HCT116 (cell line): ENCODE measurements at regions not wholly inside any gene's neighbourhood (a gene's known extent, or its start where the extent isn't known, plus 50 kb on each side); places are given as distances from the start of the nearest gene placed in this dataset.

Source experiments
- CEBPB ChIP-seq: IDR thresholded peaks from 2 replicates; pipeline ENCODE4 v1.6.1; 2012; ENCODE audit warnings: low read depth
- ELF1 ChIP-seq: IDR thresholded peaks from 2 replicates; pipeline ENCODE4 v1.6.1; 2012; ENCODE audit warnings: low read depth, borderline replicate concordance
- FOSL1 ChIP-seq: IDR thresholded peaks from 2 replicates; pipeline ENCODE4 v1.6.1; 2012; ENCODE audit warnings: low read depth
- JUND ChIP-seq: IDR thresholded peaks from 2 replicates; pipeline ENCODE4 v1.6.1; 2012
- RAD21 ChIP-seq: IDR thresholded peaks from 2 replicates; pipeline ENCODE4 v1.6.1; 2012; ENCODE audit warnings: low read depth, mild to moderate bottlenecking
- SIN3A ChIP-seq: IDR thresholded peaks from 2 replicates; pipeline ENCODE4 v1.6.1; 2012; ENCODE audit warnings: low read depth
- SP1 ChIP-seq: IDR thresholded peaks from 2 replicates; pipeline ENCODE4 v1.6.1; 2012; ENCODE audit warnings: low read depth
- SRF ChIP-seq: IDR thresholded peaks from 2 replicates; pipeline ENCODE4 v1.6.1; 2012; ENCODE audit warnings: low read depth
- ZFX ChIP-seq: fragments of 450-650 bp; IDR thresholded peaks from 2 replicates; pipeline ENCODE4 v1.6.1; 2017
- ZNF274 ChIP-seq: fragments of 200-500 bp; sonication (Bioruptor generic); IDR thresholded peaks from 2 replicates; pipeline ENCODE4 v1.6.1; 2014; ENCODE audit warnings: mild to moderate bottlenecking, low read depth, low read length, inconsistent platforms
- TF ChIP-seq, protein P1 (sequence below): IDR thresholded peaks from 2 replicates; pipeline ENCODE4 v1.6.1; 2011; ENCODE audit warnings: mild to moderate bottlenecking, low read length, moderate library complexity; ENCODE audit not compliant: insufficient replicate concordance; ENCODE audit errors: extremely low read depth
- TF ChIP-seq, protein P2 (sequence below): IDR thresholded peaks from 2 replicates; pipeline ENCODE4 v1.6.1; 2012
- TF ChIP-seq, protein P3 (sequence below), 3 experiments: fragments of 200-600 bp in 1 of 3; sonication (generic) in 1 of 3; IDR thresholded peaks in 2 of 3; conservative IDR thresholded peaks in 1 of 3; 2 replicates each; pipeline ENCODE4 v1.5.1; 2012 to 2017; ENCODE audit warnings: low read depth in 2 of 3, low read length in 2 of 3, antibody characterized with exemption in 1 of 3, borderline replicate concordance in 1 of 3, control low read depth in 1 of 3, mild to moderate bottlenecking in 1 of 3, mixed read lengths in 1 of 3, mixed run types in 1 of 3, moderate library complexity in 1 of 3; ENCODE audit not compliant: insufficient read depth in 1 of 3
- TF ChIP-seq, protein P4 (sequence below): IDR thresholded peaks from 2 replicates; pipeline ENCODE4 v1.6.1; 2012

DNA sequence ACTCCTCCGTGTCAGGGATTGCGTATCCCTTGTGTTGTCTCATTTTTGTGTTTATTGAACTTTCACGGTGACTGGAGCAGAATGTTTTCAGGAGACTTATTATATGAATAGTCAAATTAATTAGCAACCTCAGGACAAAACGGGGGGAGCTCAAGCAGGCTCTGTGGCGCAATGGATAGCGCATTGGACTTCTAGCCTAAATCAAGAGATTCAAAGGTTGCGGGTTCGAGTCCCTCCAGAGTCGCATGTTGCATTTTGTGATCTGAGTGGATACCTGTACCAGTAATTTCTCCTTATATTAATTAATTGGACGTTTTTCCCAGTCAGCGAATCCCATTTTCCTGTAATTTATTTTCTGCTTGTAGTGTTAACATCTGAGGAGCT is 89.1 kb upstream of the ZNF184 start (continued):
- TF ChIP-seq, protein P1, sequence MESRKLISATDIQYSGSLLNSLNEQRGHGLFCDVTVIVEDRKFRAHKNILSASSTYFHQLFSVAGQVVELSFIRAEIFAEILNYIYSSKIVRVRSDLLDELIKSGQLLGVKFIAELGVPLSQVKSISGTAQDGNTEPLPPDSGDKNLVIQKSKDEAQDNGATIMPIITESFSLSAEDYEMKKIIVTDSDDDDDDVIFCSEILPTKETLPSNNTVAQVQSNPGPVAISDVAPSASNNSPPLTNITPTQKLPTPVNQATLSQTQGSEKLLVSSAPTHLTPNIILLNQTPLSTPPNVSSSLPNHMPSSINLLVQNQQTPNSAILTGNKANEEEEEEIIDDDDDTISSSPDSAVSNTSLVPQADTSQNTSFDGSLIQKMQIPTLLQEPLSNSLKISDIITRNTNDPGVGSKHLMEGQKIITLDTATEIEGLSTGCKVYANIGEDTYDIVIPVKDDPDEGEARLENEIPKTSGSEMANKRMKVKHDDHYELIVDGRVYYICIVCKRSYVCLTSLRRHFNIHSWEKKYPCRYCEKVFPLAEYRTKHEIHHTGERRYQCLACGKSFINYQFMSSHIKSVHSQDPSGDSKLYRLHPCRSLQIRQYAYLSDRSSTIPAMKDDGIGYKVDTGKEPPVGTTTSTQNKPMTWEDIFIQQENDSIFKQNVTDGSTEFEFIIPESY, result no peak
- no peak for TF ChIP-seq RAD21
- TF ChIP-seq CEBPB, result peak; percentile 73
- no peak for TF ChIP-seq SIN3A
- TF ChIP-seq, protein P2, sequence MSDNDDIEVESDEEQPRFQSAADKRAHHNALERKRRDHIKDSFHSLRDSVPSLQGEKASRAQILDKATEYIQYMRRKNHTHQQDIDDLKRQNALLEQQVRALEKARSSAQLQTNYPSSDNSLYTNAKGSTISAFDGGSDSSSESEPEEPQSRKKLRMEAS, result 0 out of 2 replicates have a peak, but pooled peaks have one; percentile 8
- TF ChIP-seq FOSL1, result no peak
- TF ChIP-seq SP1, result no peak
- TF ChIP-seq, protein P3, sequence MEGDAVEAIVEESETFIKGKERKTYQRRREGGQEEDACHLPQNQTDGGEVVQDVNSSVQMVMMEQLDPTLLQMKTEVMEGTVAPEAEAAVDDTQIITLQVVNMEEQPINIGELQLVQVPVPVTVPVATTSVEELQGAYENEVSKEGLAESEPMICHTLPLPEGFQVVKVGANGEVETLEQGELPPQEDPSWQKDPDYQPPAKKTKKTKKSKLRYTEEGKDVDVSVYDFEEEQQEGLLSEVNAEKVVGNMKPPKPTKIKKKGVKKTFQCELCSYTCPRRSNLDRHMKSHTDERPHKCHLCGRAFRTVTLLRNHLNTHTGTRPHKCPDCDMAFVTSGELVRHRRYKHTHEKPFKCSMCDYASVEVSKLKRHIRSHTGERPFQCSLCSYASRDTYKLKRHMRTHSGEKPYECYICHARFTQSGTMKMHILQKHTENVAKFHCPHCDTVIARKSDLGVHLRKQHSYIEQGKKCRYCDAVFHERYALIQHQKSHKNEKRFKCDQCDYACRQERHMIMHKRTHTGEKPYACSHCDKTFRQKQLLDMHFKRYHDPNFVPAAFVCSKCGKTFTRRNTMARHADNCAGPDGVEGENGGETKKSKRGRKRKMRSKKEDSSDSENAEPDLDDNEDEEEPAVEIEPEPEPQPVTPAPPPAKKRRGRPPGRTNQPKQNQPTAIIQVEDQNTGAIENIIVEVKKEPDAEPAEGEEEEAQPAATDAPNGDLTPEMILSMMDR (IDR thresholded peaks at IDR 0.05 in 2 of 3, conservative IDR thresholded peaks at IDR 0.05 in 1 of 3; ENCODE audit: borderline replicate concordance in 1 of 3, insufficient read depth in 1 of 3, low read depth in 2 of 3, low read length in 2 of 3), result no peak
- no peak for TF ChIP-seq ZFX
- TF ChIP-seq SRF, result no peak
- TF ChIP-seq ZNF274, result no peak
- TF ChIP-seq JUND, result no peak
- TF ChIP-seq, protein P4, sequence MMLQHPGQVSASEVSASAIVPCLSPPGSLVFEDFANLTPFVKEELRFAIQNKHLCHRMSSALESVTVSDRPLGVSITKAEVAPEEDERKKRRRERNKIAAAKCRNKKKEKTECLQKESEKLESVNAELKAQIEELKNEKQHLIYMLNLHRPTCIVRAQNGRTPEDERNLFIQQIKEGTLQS, result peak; percentile 80; the same call in 1 of the 2 replicates
- TF ChIP-seq ELF1, result no peak
- TF ChIP-seq, all 23 proteins: peak for 4
